ENCODE measurements at regions not wholly inside any gene's neighbourhood (a gene's known extent, or its start where the extent isn't known, plus 50 kb on each side); places are given as distances from the start of the nearest gene placed in this dataset.
"Not testable (repeated sequence)": the region's sequence is repeated elsewhere in the genome, so short reads cannot be mapped to it uniquely, and the experiment has no call there.

GRCh38 chr7:76936346-76936745, 95.8 kb downstream of the SPDYE17 start:
- H3K27ac ChIP-seq; H3K4me3 ChIP-seq; H3K27me3 ChIP-seq; H3K4me1 ChIP-seq; DNase-seq (ENCODE audit: extremely low spot score in 2 of 2); H3K9me3 ChIP-seq; intact Hi-C loops (cut with DNase I); H3K36me3 ChIP-seq: not testable (repeated sequence)

- DNase-seq (ENCODE audit: extremely low spot score in 2 of 2); H3K27me3 ChIP-seq; H3K36me3 ChIP-seq; H3K9me3 ChIP-seq; intact Hi-C loops (cut with DNase I); H3K4me1 ChIP-seq; H3K27ac ChIP-seq; H3K4me3 ChIP-seq: not testable (repeated sequence)
Observed at GRCh38 chr7:76934711-76935110, 97.5 kb downstream of the SPDYE17 start.

- intact Hi-C loops (cut with DNase I); H3K27me3 ChIP-seq; H3K4me1 ChIP-seq; DNase-seq (ENCODE audit: extremely low spot score in 2 of 2); H3K4me3 ChIP-seq; H3K27ac ChIP-seq; H3K9me3 ChIP-seq; H3K36me3 ChIP-seq: not testable (repeated sequence)
Observed at GRCh38 chr7:76932957-76933356, 99.2 kb downstream of the SPDYE17 start.

- DNase-seq (ENCODE audit: extremely low spot score in 2 of 2); H3K27ac ChIP-seq; H3K9me3 ChIP-seq; H3K27me3 ChIP-seq; H3K4me3 ChIP-seq; intact Hi-C loops (cut with DNase I); H3K36me3 ChIP-seq; H3K4me1 ChIP-seq: not testable (repeated sequence)
Observed at GRCh38 chr7:76931441-76931840, 100.7 kb downstream of the SPDYE17 start.

GRCh38 chr7:76930416-76930815, 101.7 kb downstream of the SPDYE17 start:
- H3K9me3 ChIP-seq, H3K4me3 ChIP-seq: not testable (repeated sequence)

GRCh38 chr7:76928751-76929150, 103.4 kb downstream of the SPDYE17 start:
- H3K9me3 ChIP-seq; H3K27ac ChIP-seq; DNase-seq (ENCODE audit: extremely low spot score in 2 of 2); H3K27me3 ChIP-seq; H3K36me3 ChIP-seq; H3K4me1 ChIP-seq; intact Hi-C loops (cut with DNase I); H3K4me3 ChIP-seq: not testable (repeated sequence)

More at GRCh38 chr7:76930416-76930815, 101.7 kb downstream of the SPDYE17 start:
- H3K4me1 ChIP-seq; DNase-seq (ENCODE audit: extremely low spot score in 2 of 2); intact Hi-C loops (cut with DNase I); H3K27me3 ChIP-seq; H3K27ac ChIP-seq; H3K36me3 ChIP-seq: not testable (repeated sequence)

- H3K4me1 ChIP-seq; DNase-seq (ENCODE audit: extremely low spot score in 2 of 2); H3K27ac ChIP-seq; H3K9me3 ChIP-seq; intact Hi-C loops (cut with DNase I); H3K36me3 ChIP-seq; H3K4me3 ChIP-seq; H3K27me3 ChIP-seq: not testable (repeated sequence)
Observed at GRCh38 chr7:76927741-76928393, 104.3 kb downstream of the SPDYE17 start.

- intact Hi-C loops (cut with DNase I); H3K36me3 ChIP-seq; H3K4me1 ChIP-seq; H3K27me3 ChIP-seq; H3K4me3 ChIP-seq; H3K27ac ChIP-seq; H3K9me3 ChIP-seq; DNase-seq (ENCODE audit: extremely low spot score in 2 of 2): not testable (repeated sequence)
Observed at GRCh38 chr7:76926416-76926815, 105.7 kb downstream of the SPDYE17 start.

GRCh38 chr7:76924756-76925155, 107.4 kb downstream of the SPDYE17 start:
- intact Hi-C loops (cut with DNase I); H3K4me1 ChIP-seq; H3K9me3 ChIP-seq; DNase-seq (ENCODE audit: extremely low spot score in 2 of 2); H3K4me3 ChIP-seq; H3K27ac ChIP-seq; H3K36me3 ChIP-seq; H3K27me3 ChIP-seq: not testable (repeated sequence)

GRCh38 chr7:76918619-76919018, 113.5 kb downstream of the SPDYE17 start:
- H3K27ac ChIP-seq; H3K36me3 ChIP-seq; H3K9me3 ChIP-seq; H3K4me1 ChIP-seq; H3K27me3 ChIP-seq; H3K4me3 ChIP-seq; DNase-seq (ENCODE audit: extremely low spot score in 2 of 2); intact Hi-C loops (cut with DNase I): not testable (repeated sequence)

- H3K4me3 ChIP-seq; H3K27me3 ChIP-seq; H3K9me3 ChIP-seq; DNase-seq (ENCODE audit: extremely low spot score in 2 of 2); H3K36me3 ChIP-seq; H3K27ac ChIP-seq; intact Hi-C loops (cut with DNase I); H3K4me1 ChIP-seq: not testable (repeated sequence)
Observed at GRCh38 chr7:76914361-76914760, 117.8 kb downstream of the SPDYE17 start.

GRCh38 chr7:76912011-76912814, 119.9 kb downstream of the SPDYE17 start:
- intact Hi-C loops (cut with DNase I); H3K27me3 ChIP-seq; H3K36me3 ChIP-seq; H3K27ac ChIP-seq; H3K4me1 ChIP-seq; DNase-seq (ENCODE audit: extremely low spot score in 2 of 2); H3K9me3 ChIP-seq: not testable (repeated sequence)
- H3K4me3 ChIP-seq = peak overlapping the region in 1 of 2 donors; percentile 10

GRCh38 chr7:76904688-76905087, 127.5 kb downstream of the SPDYE17 start:
- H3K27me3 ChIP-seq; H3K9me3 ChIP-seq; DNase-seq (ENCODE audit: extremely low spot score in 2 of 2); H3K4me1 ChIP-seq; intact Hi-C loops (cut with DNase I); H3K27ac ChIP-seq; H3K4me3 ChIP-seq; H3K36me3 ChIP-seq: not testable (repeated sequence)
